Breast epithelium (tissue), 3 donors: ENCODE measurements at regions not wholly inside any gene's neighbourhood (a gene's known extent, or its start where the extent isn't known, plus 50 kb on each side); places are given as distances from the start of the nearest gene placed in this dataset.

Experiments
- POLR2A ChIP-seq: fragments of 450-650 bp; IDR thresholded peaks from one replicate; pipeline ENCODE4 v1.6.1; 2016; ENCODE audit warnings: antibody characterized with exemption, mild to moderate bottlenecking, moderate library complexity
- TF ChIP-seq, protein P1 (sequence below), 3 donors: fragments of 450-650 bp; IDR thresholded peaks; one replicate each; pipeline ENCODE4 v1.5.1; 2016 to 2017; ENCODE audit warnings: antibody characterized with exemption in 3 of 3, mild to moderate bottlenecking in 3 of 3, moderate library complexity in 3 of 3

GRCh38 chr5:4222147-4222546, 626.5 kb downstream of the IRX1 start:
- TF ChIP-seq, protein P1, sequence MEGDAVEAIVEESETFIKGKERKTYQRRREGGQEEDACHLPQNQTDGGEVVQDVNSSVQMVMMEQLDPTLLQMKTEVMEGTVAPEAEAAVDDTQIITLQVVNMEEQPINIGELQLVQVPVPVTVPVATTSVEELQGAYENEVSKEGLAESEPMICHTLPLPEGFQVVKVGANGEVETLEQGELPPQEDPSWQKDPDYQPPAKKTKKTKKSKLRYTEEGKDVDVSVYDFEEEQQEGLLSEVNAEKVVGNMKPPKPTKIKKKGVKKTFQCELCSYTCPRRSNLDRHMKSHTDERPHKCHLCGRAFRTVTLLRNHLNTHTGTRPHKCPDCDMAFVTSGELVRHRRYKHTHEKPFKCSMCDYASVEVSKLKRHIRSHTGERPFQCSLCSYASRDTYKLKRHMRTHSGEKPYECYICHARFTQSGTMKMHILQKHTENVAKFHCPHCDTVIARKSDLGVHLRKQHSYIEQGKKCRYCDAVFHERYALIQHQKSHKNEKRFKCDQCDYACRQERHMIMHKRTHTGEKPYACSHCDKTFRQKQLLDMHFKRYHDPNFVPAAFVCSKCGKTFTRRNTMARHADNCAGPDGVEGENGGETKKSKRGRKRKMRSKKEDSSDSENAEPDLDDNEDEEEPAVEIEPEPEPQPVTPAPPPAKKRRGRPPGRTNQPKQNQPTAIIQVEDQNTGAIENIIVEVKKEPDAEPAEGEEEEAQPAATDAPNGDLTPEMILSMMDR (IDR thresholded peaks at IDR 0.05): no peak
- TF ChIP-seq POLR2A: no peak
